ENCODE measurements at regions not wholly inside any gene's neighbourhood (a gene's known extent, or its start where the extent isn't known, plus 50 kb on each side); places are given as distances from the start of the nearest gene placed in this dataset.
A peak's percentile ranks its signal among the peaks of the same experiment; 100 is the strongest.
"Not testable (repeated sequence)": the region's sequence is repeated elsewhere in the genome, so short reads cannot be mapped to it uniquely, and the experiment has no call there.

DNA sequence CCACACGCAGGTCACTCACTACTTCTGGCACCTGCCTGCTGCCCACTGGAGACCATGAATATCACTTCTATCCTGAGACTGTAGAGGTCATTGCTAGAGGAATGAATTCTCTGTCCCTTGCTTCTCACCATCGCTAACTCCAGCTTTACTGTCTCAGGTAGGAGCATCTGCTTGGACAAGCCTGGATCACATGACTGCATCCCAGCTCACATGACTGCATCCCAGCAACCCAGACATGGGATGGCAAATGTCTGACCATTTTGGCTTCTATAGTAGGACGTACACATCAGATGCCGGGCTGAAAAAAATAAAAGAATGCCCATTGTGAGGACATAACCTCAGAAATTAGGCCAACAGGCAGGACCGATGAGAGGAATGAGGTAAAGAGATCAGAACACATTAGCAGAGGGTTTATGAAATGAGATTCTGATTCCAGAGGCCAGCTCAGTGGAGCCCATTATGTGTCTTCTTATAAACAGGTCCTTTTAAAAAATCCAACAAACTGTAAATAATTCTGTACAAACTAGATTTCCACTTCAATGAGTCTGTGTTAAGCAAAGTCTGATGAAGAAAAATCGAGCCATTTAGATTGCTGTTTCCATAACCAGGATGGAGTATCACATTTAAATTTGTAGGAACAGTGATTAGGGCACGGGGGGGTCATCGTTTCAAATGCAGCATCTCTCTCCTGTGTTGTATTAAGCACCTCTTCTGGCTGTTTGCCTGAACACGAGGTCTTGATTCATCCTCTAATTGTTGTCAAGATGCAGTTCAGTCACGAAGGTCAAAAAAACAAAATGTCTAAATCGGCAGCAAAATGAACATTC is 126.7 kb downstream of the MTHFS start:
- DNase-seq, result no peak

DNA sequence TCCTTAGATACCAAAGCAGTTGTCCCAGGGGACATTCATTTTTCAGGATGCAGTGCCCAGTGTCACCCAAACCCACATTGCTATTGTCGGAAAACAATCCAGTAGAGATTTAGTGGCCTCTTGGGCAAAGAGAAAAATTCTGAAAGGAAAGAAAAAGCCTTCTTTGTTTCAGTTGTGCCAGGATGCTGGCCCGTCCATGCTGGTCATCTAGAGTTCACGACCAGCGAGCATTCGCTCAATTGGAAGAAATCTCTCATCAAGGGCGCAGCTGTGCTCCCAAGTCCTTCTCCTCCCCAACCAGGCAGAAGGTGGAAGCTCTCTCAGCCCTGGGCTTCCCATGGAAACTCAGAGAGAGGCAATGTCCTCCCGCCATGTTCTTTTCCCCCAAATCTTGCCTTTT is 123.7 kb downstream of the MTHFS start:
- DNase-seq, result no peak

DNA sequence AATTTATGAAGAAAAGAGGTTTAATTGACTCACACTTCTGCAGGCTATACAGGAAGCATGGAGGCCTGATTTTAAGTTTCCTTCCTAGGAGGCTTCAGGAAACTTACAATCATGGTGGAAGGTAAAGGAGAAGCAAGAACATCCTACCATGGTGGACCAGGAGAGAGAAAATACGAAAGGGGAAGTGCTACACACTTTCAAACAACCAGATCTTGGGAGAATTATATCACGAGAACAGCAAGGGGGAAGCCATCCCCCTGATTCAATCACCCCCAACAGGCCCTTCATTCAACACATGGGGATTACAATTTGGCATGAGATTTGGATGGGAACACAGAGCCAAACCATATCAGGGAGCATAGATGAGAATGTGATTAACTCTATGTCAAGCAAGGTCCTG is 121.0 kb downstream of the MTHFS start:
- DNase-seq, result no peak

DNA sequence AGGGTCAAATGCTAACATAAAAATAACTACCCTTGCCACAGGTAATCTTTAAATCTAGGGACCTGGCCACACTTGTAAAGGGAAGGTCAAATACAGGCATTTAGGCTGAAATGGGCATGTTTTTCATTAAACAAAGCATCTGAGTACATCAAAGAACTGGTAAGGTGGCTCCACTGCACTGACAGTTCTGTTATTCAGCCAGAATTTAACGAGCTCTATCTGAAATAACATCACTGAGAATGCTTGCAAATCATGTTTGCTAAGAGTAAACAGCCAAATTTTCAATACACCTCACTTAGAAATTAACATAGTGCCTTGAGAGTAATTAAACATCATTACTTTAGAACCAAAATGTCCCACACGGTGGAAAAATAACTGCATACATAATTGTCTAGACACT is 118.9 kb downstream of the MTHFS start:
- no peak for DNase-seq

DNA sequence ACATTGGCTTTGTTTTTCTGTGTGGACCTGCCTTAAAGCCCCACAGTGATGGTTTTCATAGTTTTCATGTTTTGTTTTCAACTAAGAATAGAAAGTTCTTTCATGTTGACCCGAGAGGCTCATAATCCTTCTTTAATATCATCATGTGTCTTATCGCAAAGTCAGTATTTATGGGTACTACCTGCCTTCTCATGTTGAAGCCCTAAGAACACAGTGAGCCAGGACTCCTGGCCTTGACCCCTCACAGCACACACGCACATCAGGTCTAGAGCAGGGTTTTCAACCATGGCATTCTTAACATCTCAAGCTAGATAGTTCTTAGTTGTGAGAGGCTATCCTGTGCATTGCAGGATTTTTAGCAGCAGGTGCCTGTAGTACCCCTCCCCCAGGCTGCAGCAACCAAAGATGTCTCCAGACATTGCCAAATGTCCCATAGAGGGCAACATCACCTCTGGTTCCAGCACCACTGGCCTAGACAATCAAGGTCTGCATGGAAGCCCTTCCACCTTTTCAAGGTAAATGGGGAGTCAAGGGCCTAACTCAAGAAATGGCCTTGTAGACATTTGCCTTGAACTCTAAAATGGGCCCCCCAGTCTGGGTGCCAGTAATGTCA is 118.3 kb downstream of the MTHFS start:
- DNase-seq, result no peak

DNA sequence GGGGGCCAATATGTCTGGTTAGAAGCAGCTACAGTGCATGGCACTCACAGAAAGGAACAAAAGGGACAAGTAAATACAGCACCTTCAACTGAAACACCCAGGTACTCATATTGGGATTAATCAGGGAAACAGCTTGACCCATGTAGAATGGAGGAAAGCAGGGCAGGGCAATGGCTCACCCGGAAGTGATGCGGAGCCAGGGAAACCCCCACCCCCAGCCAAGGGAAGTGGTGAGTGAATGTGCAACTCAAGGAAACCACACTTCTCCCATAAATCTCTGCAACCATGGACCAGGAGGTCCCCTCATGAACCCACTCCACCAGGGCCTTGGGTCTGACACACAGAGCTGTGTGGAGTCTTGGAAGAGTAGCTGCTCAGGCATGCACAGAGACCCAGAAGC is 117.1 kb downstream of the MTHFS start:
- peak; percentile 3 for DNase-seq

DNA sequence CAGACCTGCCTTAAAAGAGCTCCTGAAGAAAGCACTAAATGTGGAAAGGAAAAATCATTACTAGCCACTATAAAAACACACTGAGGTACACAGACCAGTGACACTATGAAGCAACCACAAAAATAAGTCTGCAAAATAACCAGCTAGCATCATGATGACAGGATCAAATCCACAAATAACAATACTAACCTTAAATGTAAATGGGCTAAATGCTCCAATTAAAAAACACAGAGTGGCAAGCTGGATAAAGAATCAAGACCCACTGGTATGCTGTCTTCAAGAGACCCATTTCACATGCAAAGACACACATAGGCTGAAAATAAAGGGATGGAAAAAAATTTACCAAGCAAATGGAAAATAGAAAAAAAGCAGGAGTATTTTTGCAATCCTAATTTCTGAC is 114.5 kb downstream of the MTHFS start:
- DNase-seq, result not testable (repeated sequence)

Data from CD4-positive, alpha-beta T cell treated with Interleukin-10 for 1 hour (primary cell).